K562 (cell line): ENCODE measurements at regions not wholly inside any gene's neighbourhood (a gene's known extent, or its start where the extent isn't known, plus 50 kb on each side); places are given as distances from the start of the nearest gene placed in this dataset.
A peak's percentile ranks its signal among the peaks of the same experiment; 100 is the strongest.
"Not testable (repeated sequence)": the region's sequence is repeated elsewhere in the genome, so short reads cannot be mapped to it uniquely, and the experiment has no call there.

Experiments used
- ATAC-seq: fragments of 200-7000 bp; cut with Tn5 transposase; 3 replicates; pipeline ENCODE4 v1.9.1; 2020; ENCODE audit warnings: moderate library complexity
- BruUV-seq: library from RNA; stranded (reverse); fragments of 400-500 nt; replicated peaks from 2 replicates; lab custom pipeline; 2021; lab: Mats Ljungman, UMichigan
- CTCF ChIA-PET: fragments of 300-600 bp; formaldehyde crosslinking; extraction: SDS; loops from one replicate; lab custom pipeline; 2021; ENCODE audit warnings: low intra/inter-chr PET ratio; lab: Yijun Ruan, JAX
- POLR2A ChIA-PET: fragments of 300-600, 350-650 bp; sonication (Branson Sonifier 250); formaldehyde crosslinking; extraction: SDS; loops from one replicate; lab custom pipeline; 2021; ENCODE audit warnings: antibody characterized with exemption, inconsistent platforms; lab: Yijun Ruan, JAX
- DNase-seq, 4 experiments: peaks; one replicate each; pipeline versions ENCODE4 v3.0.0 to v3.0.0-alpha.2; 2011 to 2018; ENCODE audit warnings: low spot score in 3 of 4, mixed read lengths in 3 of 4; ENCODE audit errors: extremely low read depth in 1 of 4
- FAIRE-seq: peaks from 2 replicates; lab custom pipeline; 2011; peaks lifted over from hg19 to GRCh38; lab: Jason Lieb, UNC
- H2AFZ ChIP-seq: 2 replicates; pipeline ENCODE4 v1.6.0; 2011; ENCODE audit warnings: low read depth, low read length, control low read depth, inconsistent platforms
- H3K27ac ChIP-seq: fragments of 200-600 bp; 3 replicates; pipeline ENCODE4 v1.8.0; 2011; ENCODE audit warnings: low read depth, mild to moderate bottlenecking, control low read depth, inconsistent platforms, low read length, moderate library complexity, mixed read lengths; ENCODE audit errors: extremely low read depth
- H3K27me3 ChIP-seq, 2 experiments: fragments of 300-600 bp in 1 of 2; 2 replicates in 1 of 2; 3 replicates in 1 of 2; pipeline versions ENCODE4 v1.6.0 to v1.8.0; 2011; ENCODE audit warnings: inconsistent platforms in 2 of 2, low read length in 2 of 2, mild to moderate bottlenecking in 1 of 2, mixed read lengths in 1 of 2, moderate library complexity in 1 of 2; ENCODE audit not compliant: control insufficient read depth in 2 of 2, insufficient read depth in 2 of 2
- H3K36me3 ChIP-seq: fragments of 300-600 bp; 3 replicates; pipeline ENCODE4 v1.8.0; 2011; ENCODE audit warnings: mild to moderate bottlenecking, low read length, inconsistent platforms; ENCODE audit not compliant: control insufficient read depth, insufficient read depth
- H3K4me1 ChIP-seq, 2 experiments: fragments of 200-600 bp in 1 of 2; replicated peaks in 1 of 2; 2 replicates in 1 of 2; 3 replicates in 1 of 2; pipeline versions ENCODE4 v1.5.1 to v1.8.0; 2011; ENCODE audit warnings: inconsistent platforms in 2 of 2, low read length in 2 of 2, mild to moderate bottlenecking in 1 of 2, mixed read lengths in 1 of 2, moderate library complexity in 1 of 2; ENCODE audit not compliant: control insufficient read depth in 2 of 2, insufficient read depth in 2 of 2
- H3K4me2 ChIP-seq: 2 replicates; pipeline ENCODE4 v1.6.1; 2011; ENCODE audit warnings: low read length, control low read depth, inconsistent platforms, mixed read lengths; ENCODE audit not compliant: insufficient read depth
- H3K4me3 ChIP-seq: fragments of 200-600 bp; sonication (generic), shearing (Covaris generic); 2 replicates; pipeline ENCODE4 v1.5.1; 2016; ENCODE audit warnings: control low read depth, inconsistent platforms
- H3K79me2 ChIP-seq: fragments of 200-600 bp; 3 replicates; pipeline ENCODE4 v1.8.0; 2011; ENCODE audit warnings: low read length, inconsistent platforms; ENCODE audit not compliant: control insufficient read depth, insufficient read depth
- H3K9ac ChIP-seq, 2 experiments: 2 replicates each; pipeline versions ENCODE4 v1.6.0 to v1.6.1; 2011; ENCODE audit warnings: low read depth in 2 of 2, low read length in 2 of 2, control low read depth in 1 of 2, inconsistent platforms in 1 of 2, mild to moderate bottlenecking in 1 of 2, mixed read lengths in 1 of 2; ENCODE audit not compliant: insufficient read depth in 1 of 2
- H3K9me1 ChIP-seq: one replicate; pipeline ENCODE4 v1.6.0; 2011; ENCODE audit warnings: inconsistent platforms, mild to moderate bottlenecking, low read length, moderate library complexity; ENCODE audit not compliant: control insufficient read depth, insufficient read depth
- H3K9me3 ChIP-seq: replicated peaks from 2 replicates; pipeline ENCODE4 v1.5.1; 2011; ENCODE audit warnings: low read depth, low read length, inconsistent platforms; ENCODE audit not compliant: control insufficient read depth, insufficient read depth
- H4K20me1 ChIP-seq: replicated peaks from 2 replicates; pipeline ENCODE4 v1.6.1; 2011; ENCODE audit warnings: low read length, inconsistent platforms, mixed read lengths; ENCODE audit not compliant: control insufficient read depth, insufficient read depth
- ASH1L ChIP-seq: fragments of 450-650 bp; IDR thresholded peaks from 2 replicates; pipeline ENCODE4 v1.6.1; 2018; ENCODE audit warnings: borderline replicate concordance, mild to moderate bottlenecking, low read depth; ENCODE audit not compliant: partially characterized antibody
- BCL6 ChIP-seq: fragments of 250-450 bp; sonication (Bioruptor Pico); IDR thresholded peaks from 2 replicates; pipeline ENCODE4 v1.4.0; 2020
- ERF ChIP-seq: fragments of 450-650 bp; formaldehyde crosslinking; IDR thresholded peaks from 2 replicates; pipeline ENCODE4 v1.4.0; 2020; ENCODE audit warnings: mild to moderate bottlenecking, mixed read lengths
- HMG20B ChIP-seq: fragments of 250-450 bp; sonication (Bioruptor Pico); IDR thresholded peaks from 2 replicates; pipeline ENCODE4 v1.5.0; 2021; ENCODE audit warnings: mild to moderate bottlenecking
- HMGN3 ChIP-seq: IDR thresholded peaks from 2 replicates; pipeline ENCODE4 v1.6.1; 2011; ENCODE audit warnings: borderline replicate concordance, low read depth, mild to moderate bottlenecking, mixed read lengths, low read length; ENCODE audit not compliant: insufficient read length; ENCODE audit errors: extremely low read depth
- KLF13 ChIP-seq: fragments of 450-650 bp; IDR thresholded peaks from 2 replicates; pipeline ENCODE4 v1.6.1; 2016; ENCODE audit warnings: missing genetic modification characterization, low read depth, mild to moderate bottlenecking, missing compliant biosample characterization, moderate library complexity, borderline replicate concordance
- LEF1 ChIP-seq: fragments of 450-650 bp; IDR thresholded peaks from 2 replicates; pipeline ENCODE4 v1.6.1; 2016; ENCODE audit warnings: mild to moderate bottlenecking
- NFYB ChIP-seq: IDR thresholded peaks from 2 replicates; pipeline ENCODE4 v1.6.1; 2011; ENCODE audit warnings: mild to moderate bottlenecking, moderate library complexity; ENCODE audit not compliant: insufficient read length; ENCODE audit errors: extremely low read depth
- NR1H2 ChIP-seq: sonication (generic); formaldehyde crosslinking; IDR thresholded peaks from 2 replicates; pipeline ENCODE4 v1.4.0; 2020; ENCODE audit warnings: mild to moderate bottlenecking, missing genetic modification reagents
- ZNF174 ChIP-seq: fragments of 250-450 bp; sonication (Bioruptor Pico); IDR thresholded peaks from 2 replicates; pipeline ENCODE4 v1.4.0; 2020; ENCODE audit warnings: mild to moderate bottlenecking
- ZNF347 ChIP-seq: fragments of 450-650 bp; formaldehyde crosslinking; IDR thresholded peaks from 2 replicates; pipeline ENCODE4 v1.4.0; 2020; ENCODE audit warnings: low read depth, mild to moderate bottlenecking, moderate library complexity
- WGBS: fragments of 100-300 bp; shearing (Covaris generic); methylation state at CpG from one replicate; pipeline ENCODE4 v1.1.6; 2016; ENCODE audit warnings: low coverage, mixed read lengths; ENCODE audit not compliant: insufficient coverage; ENCODE audit errors: missing lambda C conversion rate; 5-methylcytosine and 5-hydroxymethylcytosine counted together
- in situ Hi-C: fragments of 300-500 bp; cut with MboI; formaldehyde crosslinking; loops from 4 replicates; pipeline ENCODE4 v1.15.0; 2018; ENCODE audit warnings: inconsistent platforms, mixed read lengths
- intact Hi-C: fragments of 100-400 bp; cut with micrococcal nuclease; formaldehyde crosslinking; loops from 2 replicates; pipeline ENCODE4 v1.14.2; 2022
- TF ChIP-seq, protein P1 (sequence below): sonication (generic); formaldehyde crosslinking; IDR thresholded peaks from 2 replicates; pipeline ENCODE4 v1.8.1; 2022; ENCODE audit warnings: missing genetic modification reagents

GRCh38 chr12:90443466-90443865 is 511.5 kb downstream of the CCER1 start:
- H3K9me3 ChIP-seq, intact Hi-C loops, H3K9me1 ChIP-seq, H3K27me3 ChIP-seq, DNase-seq, CTCF ChIA-PET, H3K79me2 ChIP-seq, H3K4me3 ChIP-seq, H3K27ac ChIP-seq, in situ Hi-C loops, BruUV-seq, H3K9ac ChIP-seq, H3K4me1 ChIP-seq, ATAC-seq, H3K4me2 ChIP-seq, POLR2A ChIA-PET, FAIRE-seq, H4K20me1 ChIP-seq, H3K36me3 ChIP-seq, H2AFZ ChIP-seq: not testable (repeated sequence)
- 0% methylated on average over 7 of the region's 7 CpGs for WGBS
- TF ChIP-seq NFYB: peak; percentile 14

GRCh38 chr12:90441431-90441830 is 513.5 kb downstream of the CCER1 start:
- Histone ChIP-seq H2AFZ (no peak overlapping the region), H3K27me3 (no peaks in the 10 kb centered on the region), H3K4me1 (no peaks in the 10 kb centered on the region), H3K9ac (no peak overlapping the region), H3K79me2 (no peaks in the 10 kb centered on the region), H3K4me3 (no peak overlapping the region), H3K27ac (no peak overlapping the region), H4K20me1 (no peaks in the 10 kb centered on the region), H3K4me2 (no peak overlapping the region), H3K9me1 (no peaks in the 10 kb centered on the region), H3K36me3 (no peaks in the 10 kb centered on the region), H3K9me3 (0 out of 2 replicates have a peak, but pooled peaks cover 2% of the 10 kb centered on the region)
- ATAC-seq: no peak
- TF ChIP-seq ZNF347 (CRISPR knock-in tag): no peak
- no peak for TF ChIP-seq LEF1
- TF ChIP-seq, protein P1, sequence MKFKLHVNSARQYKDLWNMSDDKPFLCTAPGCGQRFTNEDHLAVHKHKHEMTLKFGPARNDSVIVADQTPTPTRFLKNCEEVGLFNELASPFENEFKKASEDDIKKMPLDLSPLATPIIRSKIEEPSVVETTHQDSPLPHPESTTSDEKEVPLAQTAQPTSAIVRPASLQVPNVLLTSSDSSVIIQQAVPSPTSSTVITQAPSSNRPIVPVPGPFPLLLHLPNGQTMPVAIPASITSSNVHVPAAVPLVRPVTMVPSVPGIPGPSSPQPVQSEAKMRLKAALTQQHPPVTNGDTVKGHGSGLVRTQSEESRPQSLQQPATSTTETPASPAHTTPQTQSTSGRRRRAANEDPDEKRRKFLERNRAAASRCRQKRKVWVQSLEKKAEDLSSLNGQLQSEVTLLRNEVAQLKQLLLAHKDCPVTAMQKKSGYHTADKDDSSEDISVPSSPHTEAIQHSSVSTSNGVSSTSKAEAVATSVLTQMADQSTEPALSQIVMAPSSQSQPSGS (CRISPR knock-in tag): no peak
- TF ChIP-seq ZNF174: no peak
- no peak for TF ChIP-seq BCL6 (CRISPR knock-in tag)
- TF ChIP-seq HMG20B: no peak
- TF ChIP-seq HMGN3: no peak
- TF ChIP-seq ERF (CRISPR knock-in tag): no peak
- TF ChIP-seq ASH1L: no peak
- no peak for TF ChIP-seq NR1H2 (CRISPR knock-in tag)
- no peak for TF ChIP-seq KLF13
- no TSS peak for BruUV-seq
- in situ Hi-C loops (no loop called here), intact Hi-C loops (no loop called here)
- FAIRE-seq: no peak
- WGBS: 0% methylated on average over 1 of the region's 1 CpG
- no peak for DNase-seq
- POLR2A ChIA-PET: no interaction called here
- CTCF ChIA-PET: no interaction called here
